ENCODE measurements at regions not wholly inside any gene's neighbourhood (a gene's known extent, or its start where the extent isn't known, plus 50 kb on each side); places are given as distances from the start of the nearest gene placed in this dataset.

- Histone ChIP-seq H3K4me3 (ENCODE audit: extremely low read depth in 1 of 4, insufficient read depth in 2 of 4, low read depth in 3 of 4, low read length in 4 of 4) (no peak overlapping the region), H3K79me1 (ENCODE audit: low read depth, low read length) (no peaks in the 10 kb centered on the region), H3K36me3 (ENCODE audit: control insufficient read depth in 2 of 4, insufficient read depth in 4 of 4, low read length in 3 of 4) (no peaks in the 10 kb centered on the region), H2AK5ac (ENCODE audit: low read depth, low read length) (no peak overlapping the region), H4K91ac (replicated peaks; ENCODE audit: insufficient read length, low read length) (no peak overlapping the region), H3K56ac (replicated peaks; ENCODE audit: insufficient read length, low read depth, low read length) (no peak overlapping the region), H3K18ac (ENCODE audit: extremely low read depth, low read length) (no peak overlapping the region), H3K27me3 (replicated peaks in 1 of 4; ENCODE audit: control insufficient read depth in 3 of 4, extremely low read depth in 1 of 4, insufficient read depth in 3 of 4, low read length in 3 of 4) (no peaks in the 10 kb centered on the region), H2AFZ (ENCODE audit: low read length) (no peak overlapping the region), H3K79me2 (ENCODE audit: control insufficient read depth in 1 of 2, insufficient read depth in 2 of 2, low read length in 2 of 2) (no peaks in the 10 kb centered on the region), H3K4me2 (ENCODE audit: insufficient read depth in 1 of 2, low read depth in 2 of 2, low read length in 2 of 2) (no peak overlapping the region), H3K9me3 (ENCODE audit: insufficient read depth in 2 of 2, low read depth in 1 of 2, low read length in 1 of 2) (0 out of 4 replicates have a peak, but pooled peaks cover 0 to 3% of the 10 kb centered on the region in 2 experiments), H3K23ac (ENCODE audit: insufficient read length) (no peak overlapping the region), H3K4ac (replicated peaks; ENCODE audit: insufficient read length, low read depth, low read length) (no peak overlapping the region), H4K20me1 (replicated peaks in 1 of 2; ENCODE audit: control insufficient read depth in 1 of 2, insufficient read depth in 2 of 2, low read length in 2 of 2) (no peaks in the 10 kb centered on the region), H3K4me1 (replicated peaks in 1 of 4; ENCODE audit: control insufficient read depth in 3 of 4, insufficient read depth in 4 of 4, low read length in 3 of 4) (peaks cover 0 to 10% (median 7%) of the 10 kb centered on the region in 4 experiments; a peak in 6 of 7 replicates), H3K14ac (ENCODE audit: insufficient read length) (no peak overlapping the region), H3K23me2 (ENCODE audit: low read depth, low read length) (peaks cover 1% of the 10 kb centered on the region; the same call in 1 of the 2 replicates), H4K8ac (ENCODE audit: extremely low read depth, insufficient read depth, low read length) (no peak overlapping the region; the same call in 1 of the 2 replicates), H2BK120ac (replicated peaks; ENCODE audit: low read depth, low read length) (no peak overlapping the region), H4K5ac (ENCODE audit: insufficient read length, low read depth, low read length) (no peak overlapping the region), H3K9ac (replicated peaks in 1 of 4; ENCODE audit: extremely low read depth in 1 of 4, low read depth in 3 of 4, low read length in 3 of 4) (no peak overlapping the region), H2BK5ac (ENCODE audit: low read depth, low read length) (no peak overlapping the region), H2BK12ac (ENCODE audit: low read depth, low read length) (no peak overlapping the region), H2BK20ac (ENCODE audit: low read length) (no peak overlapping the region), H3K27ac (ENCODE audit: low read depth, low read length) (no peak overlapping the region), H2BK15ac (ENCODE audit: low read length) (no peak overlapping the region)
- CTCF ChIA-PET (ENCODE audit: partially characterized antibody): interaction anchor here (0.7 to 3.4 kb wide), 7 partner anchors 14 to 127 kb away, joined by 3 to 15 read pairs (median 4); no protein-coding TSS in a partner anchor
- WGBS, 2 experiments (ENCODE audit: extremely low coverage in 1 of 2, insufficient coverage in 1 of 2, insufficient read length in 1 of 2, insufficient replicate concordance in 2 of 2, low coverage in 1 of 2, low lambda C conversion rate in 2 of 2, missing lambda C conversion rate in 1 of 2): 95% methylated on average over 7 of the region's 8 CpGs; no CpG with 5 or more reads in 1 of the 2 experiments
- no peak for TF ChIP-seq JUND (IDR thresholded peaks at IDR 0.05; ENCODE audit: low read length)
- no peak for TF ChIP-seq TBP (IDR thresholded peaks at IDR 0.05; ENCODE audit: low read depth, low read length)
- TF ChIP-seq ATF2 (IDR thresholded peaks at IDR 0.05; ENCODE audit: low read length): no peak
- TF ChIP-seq TCF12 (IDR thresholded peaks at IDR 0.05; ENCODE audit: low read depth, low read length): no peak
- no peak for TF ChIP-seq TEAD4 (IDR thresholded peaks at IDR 0.05; ENCODE audit: low read depth, low read length)
- TF ChIP-seq HDAC2 (IDR thresholded peaks at IDR 0.05; ENCODE audit: borderline replicate concordance in 1 of 2, low read depth in 2 of 2, low read length in 2 of 2): no peak
- no peak for TF ChIP-seq POLR2A (IDR thresholded peaks at IDR 0.05; ENCODE audit: control extremely low read depth in 1 of 2, low read depth in 2 of 2, low read length in 2 of 2)
- no peak for TF ChIP-seq SP2 (IDR thresholded peaks at IDR 0.05; ENCODE audit: low read length)
- TF ChIP-seq RAD21 (IDR thresholded peaks at IDR 0.05 in 1 of 2, conservative IDR thresholded peaks at IDR 0.05 in 1 of 2; ENCODE audit: low read depth in 2 of 2, low read length in 2 of 2): no peak
- no peak for TF ChIP-seq EGR1 (IDR thresholded peaks at IDR 0.05; ENCODE audit: borderline replicate concordance, low read depth, low read length)
- TF ChIP-seq CBX8 (IDR thresholded peaks at IDR 0.05; ENCODE audit: borderline replicate concordance, low read depth, low read length): no peak
- no peak for FAIRE-seq
- DNase-seq (ENCODE audit: low read depth in 1 of 2, low spot score in 2 of 2): no peak
- POLR2A ChIA-PET (ENCODE audit: partially characterized antibody): no interaction called here
Observed at GRCh38 chr15:77781946-77782240, 149.2 kb upstream of the LINGO1 start.

Data from H1 (cell line).